Lower leg skin (tissue), 3 donors: ENCODE measurements at regions not wholly inside any gene's neighbourhood (a gene's known extent, or its start where the extent isn't known, plus 50 kb on each side); places are given as distances from the start of the nearest gene placed in this dataset.

Source experiments
- CTCF ChIP-seq, 3 donors: fragments of 450-650 bp; IDR thresholded peaks; one replicate each; pipeline ENCODE4 v1.5.1; 2016; ENCODE audit warnings: antibody characterized with exemption in 3 of 3, mild to moderate bottlenecking in 3 of 3, moderate library complexity in 2 of 3
- POLR2A ChIP-seq, 2 donors: fragments of 450-650 bp; IDR thresholded peaks; one replicate each; pipeline ENCODE4 v1.6.1; 2016 to 2017; ENCODE audit warnings: antibody characterized with exemption in 2 of 2, mild to moderate bottlenecking in 1 of 2, moderate library complexity in 1 of 2

DNA sequence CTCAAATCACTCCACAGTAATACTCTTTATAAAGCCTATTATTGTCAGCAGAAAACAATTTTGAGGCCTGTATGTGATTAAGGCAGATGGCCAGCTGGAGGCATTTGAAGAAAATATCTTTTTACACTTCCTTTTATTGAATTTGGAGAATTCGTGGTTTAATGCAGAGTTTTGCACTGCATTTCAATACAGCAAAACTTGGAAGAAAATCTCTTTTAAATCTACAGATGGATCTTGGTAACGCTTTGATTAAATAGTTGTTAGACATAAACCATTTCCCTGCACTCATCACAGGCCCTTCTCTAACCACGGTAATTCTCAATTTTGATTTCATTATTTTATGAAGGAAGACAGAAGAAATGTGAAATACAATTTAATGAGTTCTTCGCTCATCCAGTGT, 185.7 kb downstream of the RFC3 start:
- no peak for TF ChIP-seq POLR2A (IDR thresholded peaks at IDR 0.05)
- TF ChIP-seq CTCF (IDR thresholded peaks at IDR 0.05), result no peak
